ENCODE measurements at regions not wholly inside any gene's neighbourhood (a gene's known extent, or its start where the extent isn't known, plus 50 kb on each side); places are given as distances from the start of the nearest gene placed in this dataset.
A peak's percentile ranks its signal among the peaks of the same experiment; 100 is the strongest.
"Not testable (repeated sequence)": the region's sequence is repeated elsewhere in the genome, so short reads cannot be mapped to it uniquely, and the experiment has no call there.

GRCh38 chr10:47165711-47166404, 134.1 kb upstream of the GDF10 start:
- no peak overlapping the region for H3K23ac ChIP-seq (ENCODE audit: low read length)
- no peak overlapping the region for H3K4ac ChIP-seq (ENCODE audit: low read depth, low read length)
- no peaks in the 10 kb centered on the region for H3K79me1 ChIP-seq (ENCODE audit: low read length)
- no peak overlapping the region for H3K18ac ChIP-seq (ENCODE audit: low read length)
- no peaks in the 10 kb centered on the region for H3K36me3 ChIP-seq (ENCODE audit: control insufficient read depth, insufficient read depth, low read length)
- H3K4me1 ChIP-seq (ENCODE audit: control insufficient read depth, low read depth, low read length), result no peaks in the 10 kb centered on the region
- no peak overlapping the region for H3K9ac ChIP-seq (ENCODE audit: low read length)
- H4K5ac ChIP-seq (ENCODE audit: low read length), result no peak overlapping the region
- H3K4me2 ChIP-seq (ENCODE audit: low read length), result no peak overlapping the region
- no peak overlapping the region for H2BK15ac ChIP-seq (replicated peaks; ENCODE audit: low read depth)
- no peaks in the 10 kb centered on the region for H3K27me3 ChIP-seq (ENCODE audit: insufficient read depth, low read length, poor library complexity)
- no peak overlapping the region for H3K4me3 ChIP-seq (ENCODE audit: low read length)
- DNase-seq, result no peak
- H2BK5ac ChIP-seq (ENCODE audit: low read length), result no peak overlapping the region
- no CpG with 5 or more reads among the region's 26 CpGs for WGBS (ENCODE audit: extremely low coverage, insufficient coverage, low lambda C conversion rate)
- no peak overlapping the region for H2AK5ac ChIP-seq (ENCODE audit: low read length)
- no peak overlapping the region for H3K56ac ChIP-seq (ENCODE audit: low read length)
- H4K8ac ChIP-seq (ENCODE audit: low read depth, low read length), result no peak overlapping the region
- no peak overlapping the region for H3K27ac ChIP-seq (ENCODE audit: low read depth, low read length)
- H2BK120ac ChIP-seq (ENCODE audit: low read depth, low read length), result no peak overlapping the region
- no peaks in the 10 kb centered on the region for H3K79me2 ChIP-seq (ENCODE audit: control insufficient read depth, insufficient read depth, low read length)

GRCh38 chr10:47166405-47166777, 133.6 kb upstream of the GDF10 start:
- H3K56ac ChIP-seq (ENCODE audit: low read length), result no peak overlapping the region
- H4K5ac ChIP-seq (ENCODE audit: low read length), result no peak overlapping the region
- no peak for DNase-seq
- no peak overlapping the region for H2BK5ac ChIP-seq (ENCODE audit: low read length)
- H3K36me3 ChIP-seq (ENCODE audit: control insufficient read depth, insufficient read depth, low read length), result no peaks in the 10 kb centered on the region
- H3K4me3 ChIP-seq (ENCODE audit: low read length), result no peak overlapping the region
- no peak overlapping the region for H3K23ac ChIP-seq (ENCODE audit: low read length)
- H3K79me1 ChIP-seq (ENCODE audit: low read length), result no peaks in the 10 kb centered on the region
- no peak overlapping the region for H3K27ac ChIP-seq (ENCODE audit: low read depth, low read length)
- no peaks in the 10 kb centered on the region for H3K27me3 ChIP-seq (ENCODE audit: insufficient read depth, low read length, poor library complexity)
- H3K79me2 ChIP-seq (ENCODE audit: control insufficient read depth, insufficient read depth, low read length), result no peaks in the 10 kb centered on the region
- H2AK5ac ChIP-seq (ENCODE audit: low read length), result no peak overlapping the region
- H3K4me1 ChIP-seq (ENCODE audit: control insufficient read depth, low read depth, low read length), result no peaks in the 10 kb centered on the region
- H3K4ac ChIP-seq (ENCODE audit: low read depth, low read length), result no peak overlapping the region
- H2BK15ac ChIP-seq (replicated peaks; ENCODE audit: low read depth), result no peak overlapping the region
- WGBS (ENCODE audit: extremely low coverage, insufficient coverage, low lambda C conversion rate), result no CpG with 5 or more reads among the region's 7 CpGs
- no peak overlapping the region for H2BK120ac ChIP-seq (ENCODE audit: low read depth, low read length)
- H3K18ac ChIP-seq (ENCODE audit: low read length), result no peak overlapping the region
- no peak overlapping the region for H3K9ac ChIP-seq (ENCODE audit: low read length)
- no peak overlapping the region for H4K8ac ChIP-seq (ENCODE audit: low read depth, low read length)
- no peak overlapping the region for H3K4me2 ChIP-seq (ENCODE audit: low read length)

- not testable (repeated sequence) for H3K56ac ChIP-seq (ENCODE audit: low read length); H2BK15ac ChIP-seq (replicated peaks; ENCODE audit: low read depth); H3K36me3 ChIP-seq (ENCODE audit: control insufficient read depth, insufficient read depth, low read length); H2AK5ac ChIP-seq (ENCODE audit: low read length); H3K4me1 ChIP-seq (ENCODE audit: control insufficient read depth, low read depth, low read length); H4K8ac ChIP-seq (ENCODE audit: low read depth, low read length); H4K5ac ChIP-seq (ENCODE audit: low read length); H3K79me1 ChIP-seq (ENCODE audit: low read length); H3K4me3 ChIP-seq (ENCODE audit: low read length); H3K9ac ChIP-seq (ENCODE audit: low read length); H3K79me2 ChIP-seq (ENCODE audit: control insufficient read depth, insufficient read depth, low read length); H3K23ac ChIP-seq (ENCODE audit: low read length); H2BK5ac ChIP-seq (ENCODE audit: low read length); H3K4me2 ChIP-seq (ENCODE audit: low read length); DNase-seq; H3K18ac ChIP-seq (ENCODE audit: low read length); H3K27ac ChIP-seq (ENCODE audit: low read depth, low read length); H3K27me3 ChIP-seq (ENCODE audit: insufficient read depth, low read length, poor library complexity); H2BK120ac ChIP-seq (ENCODE audit: low read depth, low read length); H3K4ac ChIP-seq (ENCODE audit: low read depth, low read length)
- WGBS (ENCODE audit: extremely low coverage, insufficient coverage, low lambda C conversion rate), result no CpG with 5 or more reads among the region's 17 CpGs
Measured at GRCh38 chr10:47166808-47167581, 133.0 kb upstream of the GDF10 start.

- no peak overlapping the region for H3K56ac ChIP-seq (ENCODE audit: low read length)
- H2BK5ac ChIP-seq (ENCODE audit: low read length), result no peak overlapping the region
- H3K36me3 ChIP-seq (ENCODE audit: control insufficient read depth, insufficient read depth, low read length), result no peaks in the 10 kb centered on the region
- no peak overlapping the region for H3K4me3 ChIP-seq (ENCODE audit: low read length)
- no peak for DNase-seq
- no peak overlapping the region for H3K4ac ChIP-seq (ENCODE audit: low read depth, low read length)
- no peak overlapping the region for H2AK5ac ChIP-seq (ENCODE audit: low read length)
- no peaks in the 10 kb centered on the region for H3K27me3 ChIP-seq (ENCODE audit: insufficient read depth, low read length, poor library complexity)
- H2BK120ac ChIP-seq (ENCODE audit: low read depth, low read length), result no peak overlapping the region
- H4K5ac ChIP-seq (ENCODE audit: low read length), result no peak overlapping the region
- no peak overlapping the region for H3K18ac ChIP-seq (ENCODE audit: low read length)
- H3K4me2 ChIP-seq (ENCODE audit: low read length), result no peak overlapping the region
- H3K23ac ChIP-seq (ENCODE audit: low read length), result no peak overlapping the region
- no peak overlapping the region for H4K8ac ChIP-seq (ENCODE audit: low read depth, low read length)
- no peaks in the 10 kb centered on the region for H3K79me1 ChIP-seq (ENCODE audit: low read length)
- no CpG with 5 or more reads among the region's 2 CpGs for whole genome bisulfite sequencing (ENCODE audit: extremely low coverage, insufficient coverage, low lambda C conversion rate)
- H3K27ac ChIP-seq (ENCODE audit: low read depth, low read length), result no peak overlapping the region
- H3K79me2 ChIP-seq (ENCODE audit: control insufficient read depth, insufficient read depth, low read length), result no peaks in the 10 kb centered on the region
- H2BK15ac ChIP-seq (replicated peaks; ENCODE audit: low read depth), result no peak overlapping the region
- H3K9ac ChIP-seq (ENCODE audit: low read length), result no peak overlapping the region
- H3K4me1 ChIP-seq (ENCODE audit: control insufficient read depth, low read depth, low read length), result no peaks in the 10 kb centered on the region
Measured at GRCh38 chr10:47167591-47167990, 132.4 kb upstream of the GDF10 start.

GRCh38 chr10:47169581-47169980, 130.4 kb upstream of the GDF10 start:
- Histone ChIP-seq H3K9ac (ENCODE audit: low read length) (no peak overlapping the region), H2AK5ac (ENCODE audit: low read length) (no peak overlapping the region), H3K79me1 (ENCODE audit: low read length) (no peaks in the 10 kb centered on the region), H3K56ac (ENCODE audit: low read length) (no peak overlapping the region), H4K5ac (ENCODE audit: low read length) (no peak overlapping the region), H3K36me3 (ENCODE audit: control insufficient read depth, insufficient read depth, low read length) (no peaks in the 10 kb centered on the region), H3K27me3 (ENCODE audit: insufficient read depth, low read length, poor library complexity) (no peaks in the 10 kb centered on the region), H3K4me1 (ENCODE audit: control insufficient read depth, low read depth, low read length) (no peaks in the 10 kb centered on the region), H3K79me2 (ENCODE audit: control insufficient read depth, insufficient read depth, low read length) (no peaks in the 10 kb centered on the region), H3K23ac (ENCODE audit: low read length) (no peak overlapping the region), H4K8ac (ENCODE audit: low read depth, low read length) (no peak overlapping the region), H2BK120ac (ENCODE audit: low read depth, low read length) (no peak overlapping the region), H2BK15ac (replicated peaks; ENCODE audit: low read depth) (no peak overlapping the region), H3K4me2 (ENCODE audit: low read length) (no peak overlapping the region), H3K27ac (ENCODE audit: low read depth, low read length) (no peak overlapping the region), H2BK5ac (ENCODE audit: low read length) (no peak overlapping the region), H3K4me3 (ENCODE audit: low read length) (no peak overlapping the region), H3K4ac (ENCODE audit: low read depth, low read length) (no peak overlapping the region), H3K18ac (ENCODE audit: low read length) (no peak overlapping the region)
- no CpG with 5 or more reads among the region's 1 CpG for WGBS (ENCODE audit: extremely low coverage, insufficient coverage, low lambda C conversion rate)
- peak; percentile 21 for DNase-seq
